Pancreas (tissue), 10 donors: ENCODE measurements at regions not wholly inside any gene's neighbourhood (a gene's known extent, or its start where the extent isn't known, plus 50 kb on each side); places are given as distances from the start of the nearest gene placed in this dataset.

Source experiments
- ATAC-seq, 4 donors: fragments of 200-7000 bp; cut with Tn5 transposase; one replicate each; pipeline versions ENCODE4 v1.8.0 to v1.9.1; 2020; ENCODE audit warnings: mild to moderate bottlenecking in 4 of 4, moderate library complexity in 4 of 4
- DNase-seq, 6 donors: peaks; one replicate each; pipeline ENCODE4 v3.0.0-alpha.2; 2020
- FAIRE-seq: peaks from 2 replicates; lab custom pipeline; 2012; peaks lifted over from hg19 to GRCh38; lab: Jason Lieb, UNC
- H3K27ac ChIP-seq, 4 donors: fragments of 200-600 bp; sonication (generic); 1 replicate in 3 of 4; 2 replicates in 1 of 4; pipeline versions ENCODE4 v1.5.0 to v1.8.0; 2020
- H3K27me3 ChIP-seq, 4 donors: fragments of 200-600 bp; one replicate each; pipeline ENCODE4 v1.8.0; 2021
- H3K36me3 ChIP-seq, 3 donors: fragments of 200-600 bp; sonication (generic) in 1 of 3; one replicate each; pipeline versions ENCODE4 v1.5.0 to v1.8.0; 2020 to 2021
- H3K4me1 ChIP-seq, 3 donors: fragments of 200-600 bp; one replicate each; pipeline ENCODE4 v1.8.0; 2021
- H3K4me3 ChIP-seq, 4 donors: fragments of 200-600 bp; sonication (generic) in 2 of 4; one replicate each; pipeline versions ENCODE4 v1.5.0 to v1.8.0; 2020 to 2021
- H3K9me3 ChIP-seq, 4 donors: fragments of 200-600 bp; one replicate each; pipeline ENCODE4 v1.8.0; 2021
- WGBS, 2 donors: extraction: QIAGEN DNeasy Blood & Tissue Kit; methylation state at CpG; one replicate each; pipeline ENCODE4 v1.1.7; 2013; 5-methylcytosine and 5-hydroxymethylcytosine counted together
- intact Hi-C, 3 donors: fragments of 100-400 bp; cut with DNase I; formaldehyde crosslinking; loops; one replicate each; pipeline versions ENCODE4 v1.11.1 to v1.14.2; 2022
- TF ChIP-seq, protein P1 (sequence below), 4 donors: fragments of 200-600 bp; sonication (generic) in 3 of 4; IDR thresholded peaks; one replicate each; pipeline versions ENCODE4 v1.5.0 to v1.8.0; 2021; ENCODE audit warnings: antibody characterized with exemption in 4 of 4
- donor health status: healthy with polysubstance abuse.
- donor health status: DM: no; HTN: no; CAD: no; lungs with moderate emphysema.
- donor health status: DM: no; HTN: no; CAD: no.
- donor health status: control.
- donor health status: control.
- donor health status: Bipolar disorder and iron deficiency.
- donor health status: DM: yes; HTN: yes; CAD: no.
- donor health status: DM: no; HTN: no; CAD: no.
- donor health status: DM: no; HTN: no; CAD: no.
- donor health status: DM: yes; HTN: yes; CAD: no.

DNA sequence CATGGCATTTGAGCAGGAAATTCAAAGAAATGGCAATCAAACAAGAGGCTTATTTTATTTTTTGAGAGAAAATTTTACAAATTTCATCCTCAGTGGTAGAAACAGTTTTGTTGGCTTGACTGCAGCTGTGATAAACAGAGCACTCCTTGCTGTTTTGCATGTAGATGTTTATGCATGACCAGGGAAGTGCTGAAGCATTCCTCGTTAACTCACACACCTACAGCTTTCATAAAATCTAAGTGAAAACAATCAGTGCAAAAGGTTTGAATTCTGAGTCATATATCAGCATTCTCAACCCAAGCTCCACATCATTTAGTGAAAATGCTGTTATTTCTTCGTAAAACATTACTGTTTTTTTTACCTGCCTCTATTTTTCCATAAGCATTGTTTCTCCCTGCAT lies 146.6 kb upstream of the CCDC68 start:
- WGBS, 2 donors: 67 to 68% methylated on average over 2 of the region's 2 CpGs

DNA sequence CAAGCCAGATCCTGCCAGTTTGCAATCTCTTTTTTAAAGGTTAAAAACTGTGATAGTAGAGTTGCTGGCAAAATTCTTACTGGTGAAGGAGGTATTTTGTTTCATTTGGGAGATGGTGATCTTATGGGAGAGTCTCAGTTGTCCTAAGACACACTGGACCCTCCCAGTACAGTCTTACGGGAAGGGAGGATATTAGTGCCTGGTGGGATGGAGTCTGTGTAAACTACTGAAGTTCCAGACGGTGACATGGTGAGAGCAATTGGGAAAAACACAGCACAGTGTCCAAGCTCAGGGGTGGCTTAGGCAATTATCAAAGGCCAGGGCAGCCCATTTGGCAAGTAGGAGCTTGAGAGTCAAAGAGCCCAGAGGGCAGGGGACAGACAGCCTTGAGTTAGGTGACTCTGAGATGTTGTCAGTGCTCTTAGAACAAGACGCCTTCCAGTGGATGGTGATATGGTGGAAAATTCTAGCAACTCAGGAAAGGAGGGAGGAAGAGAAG lies 143.7 kb upstream of the CCDC68 start:
- no peaks in the 10 kb centered on the region for H3K36me3 ChIP-seq
- no peak overlapping the region for H3K27ac ChIP-seq
- FAIRE-seq: no peak
- no peaks in the 10 kb centered on the region for H3K27me3 ChIP-seq
- ATAC-seq: no peak
- no peaks in the 10 kb centered on the region for H3K9me3 ChIP-seq
- DNase-seq: no peak
- H3K4me3 ChIP-seq: no peak overlapping the region
- intact Hi-C loops: no loop called here
- H3K4me1 ChIP-seq: no peaks in the 10 kb centered on the region
- 81 to 82% methylated on average over 3 of the region's 3 CpGs for WGBS, 2 donors
- TF ChIP-seq, protein P1, sequence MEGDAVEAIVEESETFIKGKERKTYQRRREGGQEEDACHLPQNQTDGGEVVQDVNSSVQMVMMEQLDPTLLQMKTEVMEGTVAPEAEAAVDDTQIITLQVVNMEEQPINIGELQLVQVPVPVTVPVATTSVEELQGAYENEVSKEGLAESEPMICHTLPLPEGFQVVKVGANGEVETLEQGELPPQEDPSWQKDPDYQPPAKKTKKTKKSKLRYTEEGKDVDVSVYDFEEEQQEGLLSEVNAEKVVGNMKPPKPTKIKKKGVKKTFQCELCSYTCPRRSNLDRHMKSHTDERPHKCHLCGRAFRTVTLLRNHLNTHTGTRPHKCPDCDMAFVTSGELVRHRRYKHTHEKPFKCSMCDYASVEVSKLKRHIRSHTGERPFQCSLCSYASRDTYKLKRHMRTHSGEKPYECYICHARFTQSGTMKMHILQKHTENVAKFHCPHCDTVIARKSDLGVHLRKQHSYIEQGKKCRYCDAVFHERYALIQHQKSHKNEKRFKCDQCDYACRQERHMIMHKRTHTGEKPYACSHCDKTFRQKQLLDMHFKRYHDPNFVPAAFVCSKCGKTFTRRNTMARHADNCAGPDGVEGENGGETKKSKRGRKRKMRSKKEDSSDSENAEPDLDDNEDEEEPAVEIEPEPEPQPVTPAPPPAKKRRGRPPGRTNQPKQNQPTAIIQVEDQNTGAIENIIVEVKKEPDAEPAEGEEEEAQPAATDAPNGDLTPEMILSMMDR (IDR thresholded peaks at IDR 0.05): no peak

More for the DNA sequence above, 146.6 kb upstream of the CCDC68 start:
- no peak for ATAC-seq
- Histone ChIP-seq H3K4me1 (no peaks in the 10 kb centered on the region), H3K9me3 (no peaks in the 10 kb centered on the region), H3K27ac (no peak overlapping the region), H3K4me3 (no peak overlapping the region), H3K27me3 (no peaks in the 10 kb centered on the region), H3K36me3 (no peaks in the 10 kb centered on the region)
- TF ChIP-seq, protein P1 (IDR thresholded peaks at IDR 0.05): no peak
- no peak for FAIRE-seq
- intact Hi-C loops: no loop called here
- no peak for DNase-seq

DNA sequence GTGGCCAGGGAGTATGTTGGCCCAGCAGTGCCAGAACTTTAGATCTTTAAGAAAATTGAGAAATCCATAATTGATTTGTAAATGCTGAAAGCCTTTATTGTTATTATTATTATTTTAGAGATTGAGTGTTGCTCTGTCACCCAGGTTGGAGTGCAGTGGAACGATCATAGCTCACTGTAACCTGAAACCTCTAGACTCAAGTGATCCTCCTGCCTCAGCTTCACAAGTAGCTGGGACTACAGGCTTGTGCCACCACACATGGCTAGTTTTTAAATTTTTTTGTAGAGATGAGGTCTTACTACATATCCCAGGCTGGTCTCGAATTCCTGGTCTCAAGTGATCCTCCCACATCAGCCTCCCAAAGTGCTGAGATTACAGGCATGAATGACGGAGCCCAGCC lies 143.2 kb upstream of the CCDC68 start:
- Histone ChIP-seq H3K36me3 (no peaks in the 10 kb centered on the region), H3K27ac (no peak overlapping the region), H3K27me3 (no peaks in the 10 kb centered on the region), H3K4me3 (no peak overlapping the region), H3K9me3 (no peaks in the 10 kb centered on the region), H3K4me1 (no peaks in the 10 kb centered on the region)
- FAIRE-seq (no peak), ATAC-seq (no peak), DNase-seq (no peak)
- TF ChIP-seq, protein P1 (IDR thresholded peaks at IDR 0.05): no peak
- WGBS, 2 donors: 52 to 56% methylated on average over 3 of the region's 3 CpGs
- intact Hi-C loops: no loop called here

DNA sequence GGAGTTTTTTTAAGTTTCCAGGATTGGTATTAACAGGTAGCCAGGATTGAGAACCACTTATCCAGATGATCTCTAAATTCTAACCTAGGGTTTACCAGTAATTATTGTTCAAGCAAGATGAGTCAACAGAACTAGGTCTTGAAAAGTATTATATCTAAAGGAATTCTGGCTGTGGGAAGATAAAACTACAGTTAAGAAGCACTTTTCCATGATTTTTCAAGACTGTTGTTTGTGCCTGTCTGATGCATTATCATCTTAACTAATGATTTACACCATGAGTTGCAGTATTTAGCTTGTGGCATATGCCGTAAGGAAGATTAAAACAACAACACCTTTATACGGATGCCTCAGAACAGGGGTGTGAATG lies 142.2 kb upstream of the CCDC68 start:
- no peak for FAIRE-seq
- 55 to 61% methylated on average over 2 of the region's 2 CpGs for WGBS, 2 donors

DNA sequence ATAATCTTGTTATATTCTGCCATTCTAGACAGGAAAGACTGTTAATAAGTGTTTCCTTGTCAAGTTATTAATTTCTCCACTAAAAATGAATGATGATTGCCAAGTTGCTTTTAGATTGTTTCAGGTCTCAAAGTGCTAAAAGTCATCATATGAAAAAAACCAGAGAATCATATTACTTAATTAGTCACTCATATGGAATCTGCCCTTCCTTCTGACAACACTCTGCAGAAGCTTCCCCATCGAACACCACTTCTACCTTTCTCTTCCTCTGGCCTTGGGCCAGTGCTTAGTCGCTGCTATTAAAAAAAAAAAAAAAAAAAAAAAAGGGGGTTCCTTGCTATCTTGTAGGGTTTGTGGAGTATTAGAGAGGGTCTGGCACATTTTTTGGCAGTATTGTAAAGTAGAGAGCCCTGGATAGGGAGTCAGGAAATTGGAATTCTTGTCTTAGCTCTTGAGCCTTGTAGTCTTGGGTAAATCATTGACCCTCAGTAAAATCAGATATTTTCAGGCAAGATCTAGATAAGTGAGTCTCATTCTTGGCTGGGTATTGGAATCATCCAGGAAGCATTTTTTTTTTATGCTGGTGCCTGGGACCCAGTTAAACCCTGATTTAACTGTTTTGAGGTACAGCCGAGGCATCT lies 141.7 kb upstream of the CCDC68 start:
- Histone ChIP-seq H3K36me3 (no peaks in the 10 kb centered on the region), H3K4me3 (no peak overlapping the region), H3K9me3 (no peaks in the 10 kb centered on the region), H3K4me1 (no peaks in the 10 kb centered on the region), H3K27ac (peak overlapping the region in 1 of 4 donors; percentile 2), H3K27me3 (no peaks in the 10 kb centered on the region)
- no peak for DNase-seq
- ATAC-seq: peak; percentile 31 to 64 (median 46)
- FAIRE-seq: no peak
- 24 to 33% methylated on average over 3 of the region's 3 CpGs for WGBS, 2 donors
- TF ChIP-seq, protein P1 (IDR thresholded peaks at IDR 0.05): no peak
- intact Hi-C loops: no loop called here

More for the DNA sequence above, 142.2 kb upstream of the CCDC68 start:
- intact Hi-C loops: no loop called here
- no peaks in the 10 kb centered on the region for H3K9me3 ChIP-seq
- H3K4me1 ChIP-seq: no peaks in the 10 kb centered on the region
- no peaks in the 10 kb centered on the region for H3K36me3 ChIP-seq
- no peak overlapping the region for H3K4me3 ChIP-seq
- ATAC-seq: no peak
- no peak for DNase-seq
- TF ChIP-seq, protein P1 (IDR thresholded peaks at IDR 0.05): no peak
- H3K27ac ChIP-seq: peak overlapping the region in 1 of 4 donors; percentile 2
- no peaks in the 10 kb centered on the region for H3K27me3 ChIP-seq
